ENCODE measurements at regions not wholly inside any gene's neighbourhood (a gene's known extent, or its start where the extent isn't known, plus 50 kb on each side); places are given as distances from the start of the nearest gene placed in this dataset.

GRCh38 chr11:81259471-81259870 lies 1474.2 kb downstream of the FAM181B start:
- no peak overlapping the region for H3K27ac Mint-ChIP-seq
- H3K36me3 Mint-ChIP-seq, result no peaks in the 10 kb centered on the region
- ChIA-PET CTCF (no interaction called here), POLR2A (no interaction called here)
- no peak overlapping the region for H3K27ac ChIP-seq (ENCODE audit: low read length)
- H3K27me3 ChIP-seq (replicated peaks in 1 of 2; ENCODE audit: control insufficient read depth in 2 of 2, extremely low read depth in 1 of 2, insufficient read depth in 2 of 2, low read length in 1 of 2), result no peaks in the 10 kb centered on the region
- no peaks in the 10 kb centered on the region for H3K4me1 Mint-ChIP-seq
- H3K4me1 ChIP-seq (ENCODE audit: control insufficient read depth in 1 of 2, extremely low read depth in 1 of 2, insufficient read depth in 2 of 2, low read length in 2 of 2), result no peaks in the 10 kb centered on the region
- H3K9me3 ChIP-seq, result no peaks in the 10 kb centered on the region
- H3K9me3 Mint-ChIP-seq, result peaks cover 0 to 8% (median 4%) of the 10 kb centered on the region in 3 donors
- DNase-seq (no peak), ATAC-seq (replicated peaks in 1 of 4) (no peak)
- H3K4me3 Mint-ChIP-seq, result no peak overlapping the region
- H3K36me3 ChIP-seq (ENCODE audit: control insufficient read depth in 2 of 2, extremely low read depth in 1 of 2, insufficient read depth in 1 of 2, low read length in 1 of 2), result no peaks in the 10 kb centered on the region
- no CpG with 5 or more reads among the region's 2 CpGs for WGBS (ENCODE audit: insufficient coverage)
- no peak overlapping the region for H3K4me3 ChIP-seq (ENCODE audit: control insufficient read depth in 1 of 2, extremely low read depth in 1 of 2, low read length in 1 of 2)
- no peaks in the 10 kb centered on the region for H3K27me3 Mint-ChIP-seq

DNA sequence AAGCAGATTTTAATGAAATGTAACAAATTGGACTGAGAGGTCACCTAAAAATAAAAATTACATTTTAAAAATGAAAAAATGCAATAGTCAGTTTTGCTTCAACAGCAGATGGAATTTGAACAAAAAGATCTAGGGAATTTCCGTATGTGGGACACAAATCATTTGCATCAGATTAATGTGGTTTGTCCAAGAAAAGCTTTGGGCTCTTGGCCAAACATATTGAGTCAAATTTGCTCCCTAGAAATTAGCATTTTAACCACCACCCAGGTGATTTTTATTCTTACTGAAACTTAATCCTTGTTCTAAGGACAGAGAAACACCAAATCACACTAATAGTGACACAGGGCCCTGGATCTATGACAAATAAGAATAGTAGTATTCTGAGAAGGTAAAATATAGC lies 1477.8 kb downstream of the FAM181B start:
- Mint-ChIP-seq H3K27me3 (no peaks in the 10 kb centered on the region), H3K27ac (no peak overlapping the region), H3K36me3 (no peaks in the 10 kb centered on the region), H3K9me3 (peaks cover 0 to 2% (median 2%) of the 10 kb centered on the region in 3 donors), H3K4me1 (no peaks in the 10 kb centered on the region), H3K4me3 (no peak overlapping the region)
- no peak for ATAC-seq (replicated peaks in 1 of 4)
- no peaks in the 10 kb centered on the region for H3K36me3 ChIP-seq (ENCODE audit: control insufficient read depth in 2 of 2, extremely low read depth in 1 of 2, insufficient read depth in 1 of 2, low read length in 1 of 2)
- no peak overlapping the region for H3K27ac ChIP-seq (ENCODE audit: low read length)
- H3K9me3 ChIP-seq, result no peaks in the 10 kb centered on the region
- H3K4me3 ChIP-seq (ENCODE audit: control insufficient read depth in 1 of 2, extremely low read depth in 1 of 2, low read length in 1 of 2), result no peak overlapping the region
- H3K27me3 ChIP-seq (replicated peaks in 1 of 2; ENCODE audit: control insufficient read depth in 2 of 2, extremely low read depth in 1 of 2, insufficient read depth in 2 of 2, low read length in 1 of 2), result no peaks in the 10 kb centered on the region
- DNase-seq, result no peak
- ChIA-PET CTCF (no interaction called here), POLR2A (no interaction called here)
- WGBS (ENCODE audit: insufficient coverage), result 67% methylated on average over 1 of the region's 1 CpG
- H3K4me1 ChIP-seq (ENCODE audit: control insufficient read depth in 1 of 2, extremely low read depth in 1 of 2, insufficient read depth in 2 of 2, low read length in 2 of 2), result no peaks in the 10 kb centered on the region

GRCh38 chr11:81253244-81253643 lies 1480.4 kb downstream of the FAM181B start:
- Histone ChIP-seq H3K9me3 (no peaks in the 10 kb centered on the region), H3K4me1 (ENCODE audit: control insufficient read depth in 1 of 2, extremely low read depth in 1 of 2, insufficient read depth in 2 of 2, low read length in 2 of 2) (no peaks in the 10 kb centered on the region), H3K4me3 (ENCODE audit: control insufficient read depth in 1 of 2, extremely low read depth in 1 of 2, low read length in 1 of 2) (no peak overlapping the region), H3K27me3 (replicated peaks in 1 of 2; ENCODE audit: control insufficient read depth in 2 of 2, extremely low read depth in 1 of 2, insufficient read depth in 2 of 2, low read length in 1 of 2) (no peaks in the 10 kb centered on the region), H3K36me3 (ENCODE audit: control insufficient read depth in 2 of 2, extremely low read depth in 1 of 2, insufficient read depth in 1 of 2, low read length in 1 of 2) (no peaks in the 10 kb centered on the region), H3K27ac (ENCODE audit: low read length) (no peak overlapping the region)
- Mint-ChIP-seq H3K27ac (no peak overlapping the region), H3K36me3 (no peaks in the 10 kb centered on the region), H3K4me3 (no peak overlapping the region), H3K4me1 (no peaks in the 10 kb centered on the region), H3K9me3 (peaks cover 0 to 11% (median 0%) of the 10 kb centered on the region in 3 donors), H3K27me3 (no peaks in the 10 kb centered on the region)
- no peak for DNase-seq
- ATAC-seq (replicated peaks in 1 of 4), result no peak
- ChIA-PET CTCF (no interaction called here), POLR2A (no interaction called here)
- WGBS (ENCODE audit: insufficient coverage), result no CpG with 5 or more reads among the region's 1 CpG

GRCh38 chr11:81246941-81247340 lies 1486.7 kb downstream of the FAM181B start:
- ATAC-seq (replicated peaks in 1 of 4), result no peak
- no peaks in the 10 kb centered on the region for H3K4me1 ChIP-seq (ENCODE audit: control insufficient read depth in 1 of 2, extremely low read depth in 1 of 2, insufficient read depth in 2 of 2, low read length in 2 of 2)
- no peaks in the 10 kb centered on the region for H3K27me3 Mint-ChIP-seq

GRCh38 chr11:81245791-81246190 lies 1487.9 kb downstream of the FAM181B start:
- WGBS (ENCODE audit: insufficient coverage), result 64% methylated on average over 3 of the region's 3 CpGs
- POLR2A ChIA-PET, result no interaction called here

More at GRCh38 chr11:81246941-81247340, 1486.7 kb downstream of the FAM181B start:
- Histone ChIP-seq H3K36me3 (ENCODE audit: control insufficient read depth in 2 of 2, extremely low read depth in 1 of 2, insufficient read depth in 1 of 2, low read length in 1 of 2) (no peaks in the 10 kb centered on the region), H3K27me3 (replicated peaks in 1 of 2; ENCODE audit: control insufficient read depth in 2 of 2, extremely low read depth in 1 of 2, insufficient read depth in 2 of 2, low read length in 1 of 2) (no peaks in the 10 kb centered on the region), H3K4me3 (ENCODE audit: control insufficient read depth in 1 of 2, extremely low read depth in 1 of 2, low read length in 1 of 2) (no peak overlapping the region), H3K27ac (ENCODE audit: low read length) (no peak overlapping the region), H3K9me3 (no peaks in the 10 kb centered on the region)
- no peaks in the 10 kb centered on the region for H3K4me1 Mint-ChIP-seq
- no peak overlapping the region for H3K27ac Mint-ChIP-seq
- H3K4me3 Mint-ChIP-seq, result no peak overlapping the region
- no peaks in the 10 kb centered on the region for H3K36me3 Mint-ChIP-seq
- no peak for DNase-seq
- CTCF ChIA-PET, result no interaction called here
- WGBS (ENCODE audit: insufficient coverage), result 63% methylated on average over 1 of the region's 3 CpGs
- H3K9me3 Mint-ChIP-seq, result peaks cover 5 to 11% (median 6%) of the 10 kb centered on the region in 3 donors
- POLR2A ChIA-PET, result no interaction called here

GRCh38 chr11:81241672-81242275 lies 1491.9 kb downstream of the FAM181B start:
- Histone ChIP-seq H3K36me3 (ENCODE audit: control insufficient read depth in 2 of 2, extremely low read depth in 1 of 2, insufficient read depth in 1 of 2, low read length in 1 of 2) (no peaks in the 10 kb centered on the region), H3K4me1 (ENCODE audit: control insufficient read depth in 1 of 2, extremely low read depth in 1 of 2, insufficient read depth in 2 of 2, low read length in 2 of 2) (no peaks in the 10 kb centered on the region), H3K9me3 (no peaks in the 10 kb centered on the region), H3K27ac (ENCODE audit: low read length) (no peak overlapping the region), H3K27me3 (replicated peaks in 1 of 2; ENCODE audit: control insufficient read depth in 2 of 2, extremely low read depth in 1 of 2, insufficient read depth in 2 of 2, low read length in 1 of 2) (no peaks in the 10 kb centered on the region), H3K4me3 (ENCODE audit: control insufficient read depth in 1 of 2, extremely low read depth in 1 of 2, low read length in 1 of 2) (no peak overlapping the region)
- Mint-ChIP-seq H3K27me3 (no peaks in the 10 kb centered on the region), H3K4me1 (no peaks in the 10 kb centered on the region), H3K9me3 (peaks cover 1 to 8% (median 6%) of the 10 kb centered on the region in 3 donors), H3K36me3 (no peaks in the 10 kb centered on the region), H3K27ac (no peak overlapping the region), H3K4me3 (no peak overlapping the region)
- DNase-seq (no peak), ATAC-seq (replicated peaks in 1 of 4) (no peak)
- ChIA-PET POLR2A (no interaction called here), CTCF (no interaction called here)
- 63% methylated on average over 1 of the region's 5 CpGs for WGBS (ENCODE audit: insufficient coverage)

More at GRCh38 chr11:81245791-81246190, 1487.9 kb downstream of the FAM181B start:
- Mint-ChIP-seq H3K27ac (no peak overlapping the region), H3K9me3 (peaks cover 5 to 8% (median 6%) of the 10 kb centered on the region in 3 donors), H3K27me3 (no peaks in the 10 kb centered on the region), H3K36me3 (no peaks in the 10 kb centered on the region), H3K4me3 (no peak overlapping the region), H3K4me1 (no peaks in the 10 kb centered on the region)
- Histone ChIP-seq H3K27ac (ENCODE audit: low read length) (no peak overlapping the region), H3K9me3 (no peaks in the 10 kb centered on the region), H3K4me3 (ENCODE audit: control insufficient read depth in 1 of 2, extremely low read depth in 1 of 2, low read length in 1 of 2) (no peak overlapping the region), H3K36me3 (ENCODE audit: control insufficient read depth in 2 of 2, extremely low read depth in 1 of 2, insufficient read depth in 1 of 2, low read length in 1 of 2) (no peaks in the 10 kb centered on the region), H3K4me1 (ENCODE audit: control insufficient read depth in 1 of 2, extremely low read depth in 1 of 2, insufficient read depth in 2 of 2, low read length in 2 of 2) (no peaks in the 10 kb centered on the region), H3K27me3 (replicated peaks in 1 of 2; ENCODE audit: control insufficient read depth in 2 of 2, extremely low read depth in 1 of 2, insufficient read depth in 2 of 2, low read length in 1 of 2) (no peaks in the 10 kb centered on the region)
- DNase-seq (no peak), ATAC-seq (replicated peaks in 1 of 4) (no peak)
- CTCF ChIA-PET, result no interaction called here

GRCh38 chr11:81237139-81237538 lies 1496.5 kb downstream of the FAM181B start:
- Histone ChIP-seq H3K9me3 (no peaks in the 10 kb centered on the region), H3K27ac (ENCODE audit: low read length) (no peak overlapping the region), H3K27me3 (replicated peaks in 1 of 2; ENCODE audit: control insufficient read depth in 2 of 2, extremely low read depth in 1 of 2, insufficient read depth in 2 of 2, low read length in 1 of 2) (no peaks in the 10 kb centered on the region), H3K4me1 (ENCODE audit: control insufficient read depth in 1 of 2, extremely low read depth in 1 of 2, insufficient read depth in 2 of 2, low read length in 2 of 2) (no peaks in the 10 kb centered on the region), H3K36me3 (ENCODE audit: control insufficient read depth in 2 of 2, extremely low read depth in 1 of 2, insufficient read depth in 1 of 2, low read length in 1 of 2) (no peaks in the 10 kb centered on the region), H3K4me3 (ENCODE audit: control insufficient read depth in 1 of 2, extremely low read depth in 1 of 2, low read length in 1 of 2) (no peak overlapping the region)
- POLR2A ChIA-PET, result no interaction called here
- ATAC-seq (replicated peaks in 1 of 4) (no peak), DNase-seq (no peak)
- CTCF ChIA-PET, result no interaction called here
- WGBS (ENCODE audit: insufficient coverage), result no CpG with 5 or more reads among the region's 1 CpG
- H3K4me1 Mint-ChIP-seq, result no peaks in the 10 kb centered on the region
- no peak overlapping the region for H3K4me3 Mint-ChIP-seq
- H3K36me3 Mint-ChIP-seq, result no peaks in the 10 kb centered on the region
- no peaks in the 10 kb centered on the region for H3K27me3 Mint-ChIP-seq
- no peak overlapping the region for H3K27ac Mint-ChIP-seq
- peaks cover 0 to 7% (median 3%) of the 10 kb centered on the region in 3 donors for H3K9me3 Mint-ChIP-seq
